ENCODE measurements at regions not wholly inside any gene's neighbourhood (a gene's known extent, or its start where the extent isn't known, plus 50 kb on each side); places are given as distances from the start of the nearest gene placed in this dataset.

- DNase-seq (ENCODE audit: low spot score in 2 of 2) = no peak
- Mint-ChIP-seq H3K27ac (no peak overlapping the region), H3K36me3 (no peaks in the 10 kb centered on the region)
These were observed 120.9 kb upstream of the FREM2 start for GRCh38 chr13:38566023-38566422.

GRCh38 chr13:38566519-38566918, 120.4 kb upstream of the FREM2 start:
- Mint-ChIP-seq H3K36me3 (no peaks in the 10 kb centered on the region), H3K9me3 (peaks cover 0 to 8% of the 10 kb centered on the region in 2 donors), H3K27ac (no peak overlapping the region)
- DNase-seq (ENCODE audit: low spot score in 2 of 2) = no peak
- ATAC-seq = no peak

More at GRCh38 chr13:38566023-38566422, 120.9 kb upstream of the FREM2 start:
- no peak for ATAC-seq
- peaks cover 0 to 6% of the 10 kb centered on the region in 2 donors for H3K9me3 Mint-ChIP-seq

GRCh38 chr13:38570706-38571105, 116.2 kb upstream of the FREM2 start:
- H3K27ac Mint-ChIP-seq = no peak overlapping the region
- DNase-seq (ENCODE audit: low spot score in 2 of 2) (no peak), ATAC-seq (no peak)

GRCh38 chr13:38575427-38575826, 111.5 kb upstream of the FREM2 start:
- no peaks in the 10 kb centered on the region for H3K36me3 Mint-ChIP-seq
- ATAC-seq (no peak), DNase-seq (ENCODE audit: low spot score in 2 of 2) (no peak)
- H3K27ac Mint-ChIP-seq = no peak overlapping the region
- H3K9me3 Mint-ChIP-seq = peaks cover 0 to 4% of the 10 kb centered on the region in 2 donors

More at GRCh38 chr13:38570706-38571105, 116.2 kb upstream of the FREM2 start:
- H3K36me3 Mint-ChIP-seq = no peaks in the 10 kb centered on the region
- H3K9me3 Mint-ChIP-seq = peaks cover 0 to 9% of the 10 kb centered on the region in 2 donors

- ATAC-seq (no peak), DNase-seq (ENCODE audit: low spot score in 2 of 2) (no peak)
- no peak overlapping the region for H3K27ac Mint-ChIP-seq
- H3K36me3 Mint-ChIP-seq = no peaks in the 10 kb centered on the region
- H3K9me3 Mint-ChIP-seq = no peaks in the 10 kb centered on the region
These were observed 109.8 kb upstream of the FREM2 start for GRCh38 chr13:38577048-38577447.

- no peaks in the 10 kb centered on the region for H3K36me3 Mint-ChIP-seq
- H3K9me3 Mint-ChIP-seq = no peaks in the 10 kb centered on the region
- no peak overlapping the region for H3K27ac Mint-ChIP-seq
- ATAC-seq (peak in 1 of 2 donors; percentile 55), DNase-seq (ENCODE audit: low spot score in 2 of 2) (peak in 1 of 2 donors; percentile 5)
These were observed 104.7 kb upstream of the FREM2 start for GRCh38 chr13:38582133-38582532.

GRCh38 chr13:38590230-38590629, 96.6 kb upstream of the FREM2 start:
- Mint-ChIP-seq H3K27ac (no peak overlapping the region), H3K9me3 (peaks cover 0 to 3% of the 10 kb centered on the region in 2 donors), H3K36me3 (no peaks in the 10 kb centered on the region)
- DNase-seq (ENCODE audit: low spot score in 2 of 2) (no peak), ATAC-seq (no peak)

- DNase-seq (ENCODE audit: low spot score in 2 of 2) (no peak), ATAC-seq (no peak)
- Mint-ChIP-seq H3K9me3 (peaks cover 0 to 3% of the 10 kb centered on the region in 2 donors), H3K36me3 (no peaks in the 10 kb centered on the region), H3K27ac (no peak overlapping the region)
These were observed 95.9 kb upstream of the FREM2 start for GRCh38 chr13:38590796-38591507.

GRCh38 chr13:38602266-38602665, 84.6 kb upstream of the FREM2 start:
- Mint-ChIP-seq H3K36me3 (no peaks in the 10 kb centered on the region), H3K27ac (no peak overlapping the region), H3K9me3 (no peaks in the 10 kb centered on the region)
- ATAC-seq (no peak), DNase-seq (ENCODE audit: low spot score in 2 of 2) (no peak)

- no peaks in the 10 kb centered on the region for H3K9me3 Mint-ChIP-seq
- ATAC-seq (no peak), DNase-seq (ENCODE audit: low spot score in 2 of 2) (no peak)
- no peak overlapping the region for H3K27ac Mint-ChIP-seq
- no peaks in the 10 kb centered on the region for H3K36me3 Mint-ChIP-seq
These were observed 80.0 kb upstream of the FREM2 start for GRCh38 chr13:38606699-38607535.

GRCh38 chr13:38617936-38618335, 68.9 kb upstream of the FREM2 start:
- DNase-seq (ENCODE audit: low spot score in 2 of 2) (no peak), ATAC-seq (no peak)
- no peaks in the 10 kb centered on the region for H3K36me3 Mint-ChIP-seq
- peaks cover 0 to 2% of the 10 kb centered on the region in 2 donors for H3K9me3 Mint-ChIP-seq
- H3K27ac Mint-ChIP-seq = no peak overlapping the region

GRCh38 chr13:38618336-38618735, 68.5 kb upstream of the FREM2 start:
- ATAC-seq = no peak
- no peak for DNase-seq (ENCODE audit: low spot score in 2 of 2)
- peaks cover 0 to 2% of the 10 kb centered on the region in 2 donors for H3K9me3 Mint-ChIP-seq
- no peak overlapping the region for H3K27ac Mint-ChIP-seq
- H3K36me3 Mint-ChIP-seq = no peaks in the 10 kb centered on the region

GRCh38 chr13:38618881-38619280, 68.0 kb upstream of the FREM2 start:
- peaks cover 0 to 2% of the 10 kb centered on the region in 2 donors for H3K9me3 Mint-ChIP-seq
- no peaks in the 10 kb centered on the region for H3K36me3 Mint-ChIP-seq
- no peak for DNase-seq (ENCODE audit: low spot score in 2 of 2)
- no peak overlapping the region for H3K27ac Mint-ChIP-seq
- no peak for ATAC-seq

- no peak overlapping the region for H3K27ac Mint-ChIP-seq
- H3K9me3 Mint-ChIP-seq = peaks cover 0 to 2% of the 10 kb centered on the region in 2 donors
- H3K36me3 Mint-ChIP-seq = no peaks in the 10 kb centered on the region
- no peak for ATAC-seq
- DNase-seq (ENCODE audit: low spot score in 2 of 2) = no peak
These were observed 66.0 kb upstream of the FREM2 start for GRCh38 chr13:38620876-38621275.

- DNase-seq (ENCODE audit: low spot score in 2 of 2) (no peak), ATAC-seq (no peak)
- Mint-ChIP-seq H3K36me3 (no peaks in the 10 kb centered on the region), H3K27ac (no peak overlapping the region), H3K9me3 (peaks cover 0 to 2% of the 10 kb centered on the region in 2 donors)
These were observed 62.1 kb upstream of the FREM2 start for GRCh38 chr13:38624822-38625221.

- no peaks in the 10 kb centered on the region for H3K9me3 Mint-ChIP-seq
- no peak for ATAC-seq
These were observed 58.3 kb upstream of the FREM2 start for GRCh38 chr13:38628554-38628953.

GRCh38 chr13:38630780-38631179, 56.1 kb upstream of the FREM2 start:
- Mint-ChIP-seq H3K27ac (no peak overlapping the region), H3K9me3 (no peaks in the 10 kb centered on the region), H3K36me3 (no peaks in the 10 kb centered on the region)
- no peak for ATAC-seq
- DNase-seq (ENCODE audit: low spot score in 2 of 2) = no peak

More at GRCh38 chr13:38628554-38628953, 58.3 kb upstream of the FREM2 start:
- no peak for DNase-seq (ENCODE audit: low spot score in 2 of 2)
- Mint-ChIP-seq H3K36me3 (no peaks in the 10 kb centered on the region), H3K27ac (no peak overlapping the region)
